GM03348 (cell line): ENCODE measurements at regions not wholly inside any gene's neighbourhood (a gene's known extent, or its start where the extent isn't known, plus 50 kb on each side); places are given as distances from the start of the nearest gene placed in this dataset.

Experiments
- DNase-seq: peaks from one replicate; pipeline ENCODE4 v3.0.0; 2012; ENCODE audit warnings: low spot score

- no peak for DNase-seq
These were observed 50.9 kb upstream of the RXRA start for GRCh38 chr9:134275375-134275774.

- no peak for DNase-seq
These were observed 49.6 kb upstream of the RXRA start for GRCh38 chr9:134276453-134277245.
